Ureter (tissue), 1 donor: ENCODE measurements at regions not wholly inside any gene's neighbourhood (a gene's known extent, or its start where the extent isn't known, plus 50 kb on each side); places are given as distances from the start of the nearest gene placed in this dataset.

Source experiments
- DNase-seq: peaks from one replicate; pipeline ENCODE4 v3.0.0-alpha.2; 2020; ENCODE audit warnings: low spot score
- donor health status: DM: yes; HTN: yes; CAD: no.

GRCh38 chr4:35182451-35182850, 1061.9 kb downstream of the ARAP2 start:
- DNase-seq, result no peak

- no peak for DNase-seq
Observed at GRCh38 chr4:35189988-35190613, 1054.2 kb downstream of the ARAP2 start.

- no peak for DNase-seq
Observed at GRCh38 chr4:35201403-35201802, 1042.9 kb downstream of the ARAP2 start.

- no peak for DNase-seq
Observed at GRCh38 chr4:35216636-35217035, 1027.7 kb downstream of the ARAP2 start.

GRCh38 chr4:35217331-35217730, 1027.0 kb downstream of the ARAP2 start:
- DNase-seq, result no peak

GRCh38 chr4:35228313-35228712, 1016.0 kb downstream of the ARAP2 start:
- no peak for DNase-seq

- DNase-seq, result no peak
Observed at GRCh38 chr4:35229021-35229420, 1015.3 kb downstream of the ARAP2 start.

GRCh38 chr4:35237924-35238323, 1006.4 kb downstream of the ARAP2 start:
- DNase-seq, result no peak

GRCh38 chr4:35238793-35239192, 1005.5 kb downstream of the ARAP2 start:
- DNase-seq, result no peak

GRCh38 chr4:35246493-35246892, 997.8 kb downstream of the ARAP2 start:
- DNase-seq, result no peak

- no peak for DNase-seq
Observed at GRCh38 chr4:35247047-35247446, 997.3 kb downstream of the ARAP2 start.

GRCh38 chr4:35250331-35250730, 994.0 kb downstream of the ARAP2 start:
- no peak for DNase-seq

GRCh38 chr4:35250761-35251160, 993.6 kb downstream of the ARAP2 start:
- DNase-seq, result no peak

GRCh38 chr4:35252071-35252470, 992.2 kb downstream of the ARAP2 start:
- DNase-seq, result no peak

- no peak for DNase-seq
Observed at GRCh38 chr4:35252866-35253265, 991.4 kb downstream of the ARAP2 start.

GRCh38 chr4:35253331-35253730, 991.0 kb downstream of the ARAP2 start:
- no peak for DNase-seq

- DNase-seq, result no peak
Observed at GRCh38 chr4:35286434-35286833, 957.9 kb downstream of the ARAP2 start.

GRCh38 chr4:35300996-35301774, 943.1 kb downstream of the ARAP2 start:
- DNase-seq, result no peak

- DNase-seq, result no peak
Observed at GRCh38 chr4:35315419-35315818, 928.9 kb downstream of the ARAP2 start.

GRCh38 chr4:35325908-35326453, 918.3 kb downstream of the ARAP2 start:
- DNase-seq, result no peak

- DNase-seq, result no peak
Observed at GRCh38 chr4:35342833-35343232, 901.5 kb downstream of the ARAP2 start.

- DNase-seq, result no peak
Observed at GRCh38 chr4:35347276-35347675, 897.0 kb downstream of the ARAP2 start.

GRCh38 chr4:35358001-35358584, 886.2 kb downstream of the ARAP2 start:
- DNase-seq, result no peak
